ENCODE measurements at regions not wholly inside any gene's neighbourhood (a gene's known extent, or its start where the extent isn't known, plus 50 kb on each side); places are given as distances from the start of the nearest gene placed in this dataset.

- no peak overlapping the region for H3K27ac ChIP-seq
- no peak overlapping the region for H3K4me3 ChIP-seq
- no peaks in the 10 kb centered on the region for H3K4me1 ChIP-seq
- intact Hi-C loops (cut with DNase I), result no loop called here
- no peaks in the 10 kb centered on the region for H3K36me3 ChIP-seq
- H3K27me3 ChIP-seq, result no peaks in the 10 kb centered on the region
- H3K9me3 ChIP-seq, result no peaks in the 10 kb centered on the region
- TF ChIP-seq, protein P1, sequence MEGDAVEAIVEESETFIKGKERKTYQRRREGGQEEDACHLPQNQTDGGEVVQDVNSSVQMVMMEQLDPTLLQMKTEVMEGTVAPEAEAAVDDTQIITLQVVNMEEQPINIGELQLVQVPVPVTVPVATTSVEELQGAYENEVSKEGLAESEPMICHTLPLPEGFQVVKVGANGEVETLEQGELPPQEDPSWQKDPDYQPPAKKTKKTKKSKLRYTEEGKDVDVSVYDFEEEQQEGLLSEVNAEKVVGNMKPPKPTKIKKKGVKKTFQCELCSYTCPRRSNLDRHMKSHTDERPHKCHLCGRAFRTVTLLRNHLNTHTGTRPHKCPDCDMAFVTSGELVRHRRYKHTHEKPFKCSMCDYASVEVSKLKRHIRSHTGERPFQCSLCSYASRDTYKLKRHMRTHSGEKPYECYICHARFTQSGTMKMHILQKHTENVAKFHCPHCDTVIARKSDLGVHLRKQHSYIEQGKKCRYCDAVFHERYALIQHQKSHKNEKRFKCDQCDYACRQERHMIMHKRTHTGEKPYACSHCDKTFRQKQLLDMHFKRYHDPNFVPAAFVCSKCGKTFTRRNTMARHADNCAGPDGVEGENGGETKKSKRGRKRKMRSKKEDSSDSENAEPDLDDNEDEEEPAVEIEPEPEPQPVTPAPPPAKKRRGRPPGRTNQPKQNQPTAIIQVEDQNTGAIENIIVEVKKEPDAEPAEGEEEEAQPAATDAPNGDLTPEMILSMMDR (IDR thresholded peaks at IDR 0.05), result no peak
- DNase-seq, result no peak
- H3K9ac ChIP-seq (ENCODE audit: low read depth in 2 of 2, low read length in 2 of 2), result no peak overlapping the region
Observed at GRCh38 chr3:181512787-181513186, 198.9 kb upstream of the SOX2 start.

- Histone ChIP-seq H3K27me3 (no peaks in the 10 kb centered on the region), H3K4me1 (no peaks in the 10 kb centered on the region), H3K36me3 (no peaks in the 10 kb centered on the region), H3K4me3 (no peak overlapping the region), H3K9ac (ENCODE audit: low read depth in 2 of 2, low read length in 2 of 2) (no peak overlapping the region), H3K27ac (no peak overlapping the region), H3K9me3 (no peaks in the 10 kb centered on the region)
- TF ChIP-seq, protein P1 (IDR thresholded peaks at IDR 0.05), result no peak
- intact Hi-C loops (cut with DNase I), result no loop called here
- no peak for DNase-seq
Observed at GRCh38 chr3:181510500-181510899, 201.2 kb upstream of the SOX2 start.

DNA sequence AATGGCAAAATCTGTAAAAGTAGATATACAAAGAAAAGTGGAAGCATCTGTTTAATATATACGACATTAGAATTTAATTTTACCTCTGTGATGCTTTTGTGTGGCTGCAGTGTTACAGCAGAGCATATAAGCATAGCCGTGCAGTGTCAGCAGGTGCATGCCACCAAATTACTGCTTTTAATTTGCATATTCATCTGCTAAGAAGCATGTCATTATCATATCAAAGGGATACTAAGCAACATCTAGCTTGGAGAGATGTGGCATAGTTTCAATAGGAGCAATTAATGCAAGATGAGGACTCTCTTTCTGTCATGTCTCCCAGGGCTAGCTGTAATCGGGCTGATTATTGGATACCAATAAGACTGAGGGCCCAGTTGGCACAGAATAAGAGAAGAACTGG is 214.4 kb upstream of the SOX2 start:
- H3K27me3 ChIP-seq, result no peaks in the 10 kb centered on the region
- H3K9me3 ChIP-seq, result no peaks in the 10 kb centered on the region
- H3K4me1 ChIP-seq, result no peaks in the 10 kb centered on the region
- DNase-seq, result no peak
- no peak overlapping the region for H3K27ac ChIP-seq
- H3K4me3 ChIP-seq, result no peak overlapping the region
- intact Hi-C loops (cut with DNase I), result no loop called here
- H3K9ac ChIP-seq (ENCODE audit: low read depth in 2 of 2, low read length in 2 of 2), result no peak overlapping the region
- TF ChIP-seq, protein P1 (IDR thresholded peaks at IDR 0.05), result no peak
- H3K36me3 ChIP-seq, result no peaks in the 10 kb centered on the region

DNA sequence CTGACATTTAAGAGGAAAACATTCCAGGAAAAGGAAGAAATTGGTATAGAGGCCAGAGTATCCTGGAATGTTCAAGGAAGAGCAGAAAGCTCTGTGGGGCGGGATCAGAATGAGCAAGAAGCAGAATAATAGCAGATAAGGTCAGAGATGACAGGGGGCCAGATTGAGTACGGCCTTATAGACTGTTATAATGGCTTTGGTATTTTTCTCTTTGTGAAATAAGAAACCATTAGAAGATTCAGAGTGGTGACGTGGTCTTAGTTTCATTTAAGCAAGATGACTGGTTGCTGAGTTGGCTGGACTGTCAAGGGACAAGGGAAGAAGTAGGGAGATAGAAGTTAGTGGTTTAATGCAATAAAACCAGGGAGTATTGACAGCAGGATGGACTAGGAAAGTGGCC is 218.3 kb upstream of the SOX2 start:
- Histone ChIP-seq H3K4me3 (no peak overlapping the region), H3K27me3 (no peaks in the 10 kb centered on the region), H3K36me3 (no peaks in the 10 kb centered on the region), H3K4me1 (no peaks in the 10 kb centered on the region), H3K9ac (ENCODE audit: low read depth in 2 of 2, low read length in 2 of 2) (no peak overlapping the region), H3K9me3 (no peaks in the 10 kb centered on the region), H3K27ac (no peak overlapping the region)
- no peak for DNase-seq
- TF ChIP-seq, protein P1 (IDR thresholded peaks at IDR 0.05), result no peak
- intact Hi-C loops (cut with DNase I), result no loop called here

DNA sequence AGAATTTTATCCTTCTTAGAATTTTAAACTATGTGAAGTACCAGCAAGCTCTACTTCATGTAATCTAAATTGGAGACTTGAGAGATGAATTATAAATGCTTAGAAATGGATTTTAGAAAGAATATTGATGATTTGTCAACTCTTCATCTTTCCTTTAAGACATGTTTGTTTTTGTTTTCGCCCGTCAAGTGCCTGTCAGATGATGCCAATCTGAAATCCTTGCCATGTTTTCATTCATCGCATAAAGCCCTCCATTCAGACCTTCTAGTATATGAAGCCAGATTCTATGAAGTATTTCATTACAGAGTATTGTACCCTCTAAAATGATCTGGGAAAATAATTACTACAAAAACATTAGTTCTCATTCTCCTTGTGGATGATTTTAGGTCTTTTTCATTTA is 223.2 kb upstream of the SOX2 start:
- H3K27ac ChIP-seq, result no peak overlapping the region
- TF ChIP-seq, protein P1 (IDR thresholded peaks at IDR 0.05), result no peak
- no peak overlapping the region for H3K4me3 ChIP-seq
- H3K4me1 ChIP-seq, result no peaks in the 10 kb centered on the region
- H3K36me3 ChIP-seq, result no peaks in the 10 kb centered on the region
- H3K9ac ChIP-seq (ENCODE audit: low read depth in 2 of 2, low read length in 2 of 2), result no peak overlapping the region
- intact Hi-C loops (cut with DNase I), result no loop called here
- H3K9me3 ChIP-seq, result no peaks in the 10 kb centered on the region
- no peak for DNase-seq
- no peaks in the 10 kb centered on the region for H3K27me3 ChIP-seq

Measured in colonic mucosa (tissue), 4 donors.